Calu3 (cell line): ENCODE measurements at regions not wholly inside any gene's neighbourhood (a gene's known extent, or its start where the extent isn't known, plus 50 kb on each side); places are given as distances from the start of the nearest gene placed in this dataset.

ENCODE experiments used
- BruUV-seq: library from RNA; stranded (reverse); fragments of 400-500 nt; replicated peaks from 2 replicates; lab custom pipeline; 2021; lab: Mats Ljungman, UMichigan
- CTCF ChIA-PET: fragments of 300-600 bp; sonication (Branson Sonifier 250); formaldehyde crosslinking; loops from one replicate; lab custom pipeline; 2022; ENCODE audit warnings: antibody characterized with exemption; lab: Charles Lee
- DNase-seq: peaks from one replicate; pipeline ENCODE4 v3.0.0; 2022
- H3K27ac Mint-ChIP-seq: one replicate; pipeline ENCODE4 v1.8.0; 2022; ENCODE audit warnings: mixed read lengths; ENCODE audit not compliant: unreplicated experiment
- H3K27me3 Mint-ChIP-seq: one replicate; pipeline ENCODE4 v1.8.0; 2022; ENCODE audit warnings: mixed read lengths; ENCODE audit not compliant: unreplicated experiment
- H3K36me3 Mint-ChIP-seq: one replicate; pipeline ENCODE4 v1.8.0; 2022; ENCODE audit warnings: mild to moderate bottlenecking, moderate library complexity, mixed read lengths; ENCODE audit not compliant: insufficient read depth, unreplicated experiment
- H3K4me1 Mint-ChIP-seq: one replicate; pipeline ENCODE4 v1.8.0; 2022; ENCODE audit warnings: mild to moderate bottlenecking, low read depth, mixed read lengths; ENCODE audit not compliant: unreplicated experiment
- H3K4me3 Mint-ChIP-seq: one replicate; pipeline ENCODE4 v1.8.0; 2022; ENCODE audit warnings: mild to moderate bottlenecking, low read depth, moderate library complexity, mixed read lengths; ENCODE audit not compliant: unreplicated experiment
- H3K9me3 Mint-ChIP-seq: one replicate; pipeline ENCODE4 v1.8.0; 2022; ENCODE audit warnings: low read depth, mixed read lengths; ENCODE audit not compliant: unreplicated experiment
- intact Hi-C: fragments of 100-400 bp; cut with micrococcal nuclease; formaldehyde crosslinking; loops from one replicate; pipeline ENCODE4 v1.10.0; 2022; ENCODE audit not compliant: unreplicated experiment
- TF ChIP-seq, protein P1 (sequence below): fragments of 200-600 bp; IDR thresholded peaks from one replicate; pipeline ENCODE4 v1.8.0; 2022; ENCODE audit warnings: antibody characterized with exemption; ENCODE audit not compliant: unreplicated experiment

- Mint-ChIP-seq H3K4me3 (no peak overlapping the region), H3K27ac (no peak overlapping the region), H3K4me1 (no peaks in the 10 kb centered on the region), H3K36me3 (no peaks in the 10 kb centered on the region), H3K9me3 (no peaks in the 10 kb centered on the region), H3K27me3 (no peaks in the 10 kb centered on the region)
- intact Hi-C loops = no loop called here
- TF ChIP-seq, protein P1, sequence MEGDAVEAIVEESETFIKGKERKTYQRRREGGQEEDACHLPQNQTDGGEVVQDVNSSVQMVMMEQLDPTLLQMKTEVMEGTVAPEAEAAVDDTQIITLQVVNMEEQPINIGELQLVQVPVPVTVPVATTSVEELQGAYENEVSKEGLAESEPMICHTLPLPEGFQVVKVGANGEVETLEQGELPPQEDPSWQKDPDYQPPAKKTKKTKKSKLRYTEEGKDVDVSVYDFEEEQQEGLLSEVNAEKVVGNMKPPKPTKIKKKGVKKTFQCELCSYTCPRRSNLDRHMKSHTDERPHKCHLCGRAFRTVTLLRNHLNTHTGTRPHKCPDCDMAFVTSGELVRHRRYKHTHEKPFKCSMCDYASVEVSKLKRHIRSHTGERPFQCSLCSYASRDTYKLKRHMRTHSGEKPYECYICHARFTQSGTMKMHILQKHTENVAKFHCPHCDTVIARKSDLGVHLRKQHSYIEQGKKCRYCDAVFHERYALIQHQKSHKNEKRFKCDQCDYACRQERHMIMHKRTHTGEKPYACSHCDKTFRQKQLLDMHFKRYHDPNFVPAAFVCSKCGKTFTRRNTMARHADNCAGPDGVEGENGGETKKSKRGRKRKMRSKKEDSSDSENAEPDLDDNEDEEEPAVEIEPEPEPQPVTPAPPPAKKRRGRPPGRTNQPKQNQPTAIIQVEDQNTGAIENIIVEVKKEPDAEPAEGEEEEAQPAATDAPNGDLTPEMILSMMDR = no peak
- BruUV-seq = no TSS peak
- no peak for DNase-seq
- CTCF ChIA-PET = no interaction called here
These were observed 106.6 kb upstream of the PCDH18 start for GRCh38 chr4:137638934-137639333.

DNA sequence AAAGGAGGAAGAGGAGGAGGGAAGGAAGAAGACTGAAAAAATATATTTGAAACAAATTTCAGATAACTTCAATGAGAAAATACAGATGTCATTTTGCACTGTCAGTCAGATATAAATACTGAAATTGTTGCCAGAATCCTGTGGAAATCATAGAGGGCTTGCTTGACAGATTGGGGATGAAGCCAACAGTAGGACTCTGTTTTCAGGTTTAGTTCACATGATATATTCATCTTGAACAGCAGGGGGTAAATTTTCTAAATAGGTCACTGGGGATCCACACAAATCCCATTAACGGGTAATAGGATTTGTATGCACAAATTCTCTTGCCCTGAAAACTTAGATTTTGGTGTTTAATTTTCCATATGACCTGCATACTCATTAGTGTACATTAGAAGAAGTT is 103.3 kb upstream of the PCDH18 start:
- Mint-ChIP-seq H3K36me3 (no peaks in the 10 kb centered on the region), H3K4me3 (no peak overlapping the region), H3K4me1 (no peaks in the 10 kb centered on the region), H3K27ac (no peak overlapping the region), H3K27me3 (no peaks in the 10 kb centered on the region), H3K9me3 (no peaks in the 10 kb centered on the region)
- BruUV-seq = no TSS peak
- intact Hi-C loops = no loop called here
- no peak for DNase-seq
- TF ChIP-seq, protein P1 = no peak
- CTCF ChIA-PET = no interaction called here

DNA sequence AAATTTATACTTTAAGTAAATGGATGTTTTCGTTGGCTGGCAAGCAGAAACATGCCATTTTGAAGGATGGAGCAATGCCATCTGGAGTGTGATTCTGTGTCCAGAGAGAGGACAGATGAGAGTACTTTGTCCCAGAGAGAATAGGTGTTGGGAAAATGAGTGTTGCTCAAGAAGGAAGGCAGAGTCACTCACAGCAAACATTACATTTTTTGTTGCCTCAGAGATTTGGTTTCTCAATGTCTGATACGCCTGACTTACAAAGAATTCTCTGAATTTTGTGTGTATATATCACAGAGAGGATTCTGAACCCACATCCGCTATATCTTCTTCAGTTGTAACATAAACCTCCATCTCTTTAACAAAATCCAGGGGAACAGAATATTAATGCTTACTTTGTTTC is 102.8 kb upstream of the PCDH18 start:
- intact Hi-C loops = no loop called here
- Mint-ChIP-seq H3K4me1 (no peaks in the 10 kb centered on the region), H3K36me3 (no peaks in the 10 kb centered on the region), H3K4me3 (no peak overlapping the region), H3K27ac (no peak overlapping the region), H3K9me3 (no peaks in the 10 kb centered on the region), H3K27me3 (no peaks in the 10 kb centered on the region)
- no TSS peak for BruUV-seq
- TF ChIP-seq, protein P1 = no peak
- no peak for DNase-seq
- CTCF ChIA-PET = no interaction called here

DNA sequence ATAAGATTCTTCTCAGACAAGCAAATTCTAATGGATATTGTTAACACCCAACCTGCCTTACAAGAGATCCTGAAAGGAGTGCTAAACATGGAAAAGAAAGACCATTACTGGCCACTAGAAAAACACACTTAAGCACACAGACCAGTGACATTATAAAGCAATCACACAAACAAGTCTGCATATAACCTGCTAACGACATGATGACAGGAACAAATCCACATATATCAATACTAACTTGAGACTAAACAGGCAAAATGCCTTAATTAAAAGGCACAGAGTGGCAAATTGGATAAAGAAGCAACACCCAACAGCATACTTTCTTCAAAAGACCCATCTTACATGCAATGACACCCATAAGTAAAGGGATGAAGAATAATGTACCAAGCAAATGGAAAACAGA is 100.5 kb upstream of the PCDH18 start:
- intact Hi-C loops = no loop called here
- no peaks in the 10 kb centered on the region for H3K4me1 Mint-ChIP-seq
- DNase-seq = no peak
- H3K36me3 Mint-ChIP-seq = no peaks in the 10 kb centered on the region
- H3K27me3 Mint-ChIP-seq = no peaks in the 10 kb centered on the region
- CTCF ChIA-PET = no interaction called here
- H3K27ac Mint-ChIP-seq = no peak overlapping the region
- H3K9me3 Mint-ChIP-seq = no peaks in the 10 kb centered on the region
- TF ChIP-seq, protein P1 = no peak
- no TSS peak for BruUV-seq
- no peak overlapping the region for H3K4me3 Mint-ChIP-seq
